ENCODE measurements at regions not wholly inside any gene's neighbourhood (a gene's known extent, or its start where the extent isn't known, plus 50 kb on each side); places are given as distances from the start of the nearest gene placed in this dataset.

DNA sequence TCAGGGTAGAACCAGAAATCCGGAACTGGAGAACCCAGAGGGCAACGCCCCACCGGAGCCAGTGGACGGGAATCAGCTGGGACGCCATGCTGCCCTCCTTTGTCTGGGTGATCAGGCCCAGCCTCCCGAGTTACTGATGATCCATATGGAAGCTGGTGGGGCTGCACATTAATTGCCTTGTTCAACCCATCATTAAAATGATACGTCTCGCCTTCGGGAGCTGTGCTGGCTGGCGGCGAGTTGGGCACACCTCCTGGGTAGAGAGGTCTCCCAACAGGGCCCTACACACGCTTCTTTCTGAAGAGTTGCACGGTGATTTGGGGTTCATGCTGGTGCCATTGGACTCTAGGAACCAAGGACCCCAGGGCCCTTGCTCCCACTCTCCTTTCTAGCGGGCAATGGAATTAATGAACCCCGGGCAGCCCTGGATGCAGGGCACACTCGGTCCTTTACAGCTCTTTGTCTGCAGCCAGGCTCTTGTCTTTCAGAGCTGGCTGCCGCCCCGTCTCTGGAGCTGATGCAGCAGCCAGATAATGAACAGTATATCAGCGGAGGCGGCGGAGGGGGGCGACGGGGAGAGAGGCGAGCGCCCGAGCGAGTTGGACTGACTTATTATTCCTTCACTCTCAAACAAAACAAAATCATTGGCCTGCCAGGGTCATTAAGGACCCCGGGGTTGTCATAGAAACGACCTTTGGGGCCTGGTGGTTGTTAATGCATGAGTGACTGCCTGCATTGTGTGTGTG, 412.2 kb upstream of the ZMIZ1 start:
- TF ChIP-seq, protein P1, sequence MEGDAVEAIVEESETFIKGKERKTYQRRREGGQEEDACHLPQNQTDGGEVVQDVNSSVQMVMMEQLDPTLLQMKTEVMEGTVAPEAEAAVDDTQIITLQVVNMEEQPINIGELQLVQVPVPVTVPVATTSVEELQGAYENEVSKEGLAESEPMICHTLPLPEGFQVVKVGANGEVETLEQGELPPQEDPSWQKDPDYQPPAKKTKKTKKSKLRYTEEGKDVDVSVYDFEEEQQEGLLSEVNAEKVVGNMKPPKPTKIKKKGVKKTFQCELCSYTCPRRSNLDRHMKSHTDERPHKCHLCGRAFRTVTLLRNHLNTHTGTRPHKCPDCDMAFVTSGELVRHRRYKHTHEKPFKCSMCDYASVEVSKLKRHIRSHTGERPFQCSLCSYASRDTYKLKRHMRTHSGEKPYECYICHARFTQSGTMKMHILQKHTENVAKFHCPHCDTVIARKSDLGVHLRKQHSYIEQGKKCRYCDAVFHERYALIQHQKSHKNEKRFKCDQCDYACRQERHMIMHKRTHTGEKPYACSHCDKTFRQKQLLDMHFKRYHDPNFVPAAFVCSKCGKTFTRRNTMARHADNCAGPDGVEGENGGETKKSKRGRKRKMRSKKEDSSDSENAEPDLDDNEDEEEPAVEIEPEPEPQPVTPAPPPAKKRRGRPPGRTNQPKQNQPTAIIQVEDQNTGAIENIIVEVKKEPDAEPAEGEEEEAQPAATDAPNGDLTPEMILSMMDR (conservative IDR thresholded peaks at IDR 0.05 in 1 of 2, IDR thresholded peaks at IDR 0.05 in 1 of 2; ENCODE audit: low read depth in 1 of 2, low read length in 2 of 2) = no peak
- no peak for TF ChIP-seq EZH2 (IDR thresholded peaks at IDR 0.05; ENCODE audit: low read length, missing control alignments)
